Bronchial epithelial cell (primary cell): ENCODE measurements at regions not wholly inside any gene's neighbourhood (a gene's known extent, or its start where the extent isn't known, plus 50 kb on each side); places are given as distances from the start of the nearest gene placed in this dataset.
"Not testable (repeated sequence)": the region's sequence is repeated elsewhere in the genome, so short reads cannot be mapped to it uniquely, and the experiment has no call there.

Experiments
- DNase-seq: peaks from one replicate; pipeline ENCODE4 v3.0.0-alpha.2; 2010; ENCODE audit warnings: low read depth
- FAIRE-seq: peaks from 2 replicates; lab custom pipeline; 2011; peaks lifted over from hg19 to GRCh38; lab: Jason Lieb, UNC
- H3K27me3 ChIP-seq: 2 replicates; pipeline ENCODE4 v1.5.1; 2011; ENCODE audit warnings: low read length; ENCODE audit not compliant: control insufficient read depth, insufficient read depth
- H3K36me3 ChIP-seq: 2 replicates; pipeline ENCODE4 v1.5.1; 2011; ENCODE audit warnings: low read length; ENCODE audit not compliant: control insufficient read depth, insufficient read depth
- H3K4me3 ChIP-seq: 2 replicates; pipeline ENCODE4 v1.5.1; 2011; ENCODE audit warnings: mild to moderate bottlenecking, low read depth, low read length, control low read depth
- CTCF ChIP-seq: IDR thresholded peaks from 2 replicates; pipeline ENCODE4 v1.5.1; 2011; ENCODE audit warnings: mild to moderate bottlenecking, moderate library complexity, low read length, control low read depth, inconsistent platforms; ENCODE audit not compliant: insufficient read depth, severe bottlenecking

DNA sequence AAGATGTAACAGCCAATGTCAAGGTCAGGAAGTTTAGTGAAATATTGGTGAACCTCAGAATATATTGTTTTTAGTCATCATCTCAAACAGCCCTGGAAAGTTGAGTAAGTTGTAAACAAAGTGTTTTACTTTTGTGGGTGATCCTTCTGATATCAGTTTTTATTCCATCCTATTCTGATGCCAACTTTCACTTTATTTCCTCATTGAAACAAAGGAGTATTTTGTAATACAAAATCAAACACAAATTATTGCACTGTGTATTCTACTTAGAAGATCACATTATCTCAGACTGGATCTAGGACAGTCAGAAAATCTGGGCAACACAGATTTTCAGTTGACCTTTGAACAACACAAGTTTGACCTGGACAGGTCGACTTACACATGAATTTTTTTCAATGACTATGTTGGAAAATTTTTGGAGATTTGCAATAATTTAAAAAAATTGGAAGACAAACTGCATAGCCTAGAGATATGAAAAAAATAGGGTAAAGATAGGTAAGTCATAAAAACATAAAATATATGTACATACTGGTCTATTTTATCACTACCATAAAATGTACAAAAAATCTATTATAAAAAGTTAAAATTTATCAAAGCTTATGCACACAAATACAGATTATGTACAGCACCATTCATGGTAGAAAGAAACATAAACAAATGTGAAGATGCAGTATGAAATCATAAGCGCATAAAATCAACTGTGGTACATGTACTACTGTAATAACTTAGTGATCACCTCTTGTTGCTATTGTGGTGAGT lies 709.1 kb upstream of the FAM241A start:
- no peak for TF ChIP-seq CTCF
- H3K27me3 ChIP-seq = no peaks in the 10 kb centered on the region
- H3K36me3 ChIP-seq = no peaks in the 10 kb centered on the region
- DNase-seq (no peak), FAIRE-seq (no peak)
- no peak overlapping the region for H3K4me3 ChIP-seq

- TF ChIP-seq CTCF = no peak
- FAIRE-seq (no peak), DNase-seq (no peak)
Measured at GRCh38 chr4:111441687-111442086, 703.6 kb upstream of the FAM241A start.

GRCh38 chr4:111444836-111445235 lies 700.4 kb upstream of the FAM241A start:
- H3K36me3 ChIP-seq, H3K4me3 ChIP-seq, FAIRE-seq, DNase-seq, H3K27me3 ChIP-seq: not testable (repeated sequence)

More at GRCh38 chr4:111441687-111442086, 703.6 kb upstream of the FAM241A start:
- H3K27me3 ChIP-seq = no peaks in the 10 kb centered on the region
- no peaks in the 10 kb centered on the region for H3K36me3 ChIP-seq
- H3K4me3 ChIP-seq = no peak overlapping the region

GRCh38 chr4:111449657-111450056 lies 695.6 kb upstream of the FAM241A start:
- Histone ChIP-seq H3K4me3 (no peak overlapping the region), H3K27me3 (no peaks in the 10 kb centered on the region), H3K36me3 (no peaks in the 10 kb centered on the region)
- peak; percentile 66 for DNase-seq
- TF ChIP-seq CTCF = no peak
- no peak for FAIRE-seq

- DNase-seq (no peak), FAIRE-seq (no peak)
- Histone ChIP-seq H3K4me3 (no peak overlapping the region), H3K36me3 (no peaks in the 10 kb centered on the region), H3K27me3 (no peaks in the 10 kb centered on the region)
- no peak for TF ChIP-seq CTCF
Measured at GRCh38 chr4:111450867-111451266, 694.4 kb upstream of the FAM241A start.

DNA sequence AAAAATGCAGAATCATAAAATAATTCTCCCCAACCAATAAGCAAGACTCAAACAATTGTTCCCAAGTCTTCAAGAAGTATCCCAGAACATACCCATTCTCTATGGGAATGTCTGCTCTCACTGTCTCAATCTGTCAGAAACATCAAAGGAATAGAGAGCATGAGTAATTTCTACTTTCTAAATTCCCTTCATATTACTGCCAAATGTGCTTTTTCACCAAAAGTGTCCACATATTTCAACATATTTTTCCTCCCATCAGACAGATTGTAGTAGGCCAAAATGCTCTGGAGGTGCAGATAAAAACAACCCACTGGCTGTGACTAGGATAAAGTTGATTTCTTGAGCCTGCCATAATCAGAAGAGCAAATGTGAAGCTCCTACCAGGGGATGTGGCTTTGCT lies 692.0 kb upstream of the FAM241A start:
- no peak for TF ChIP-seq CTCF
- no peaks in the 10 kb centered on the region for H3K36me3 ChIP-seq
- H3K27me3 ChIP-seq = no peaks in the 10 kb centered on the region
- FAIRE-seq (no peak), DNase-seq (no peak)
- H3K4me3 ChIP-seq = no peak overlapping the region
